Right atrium auricular region (tissue), 2 donors: ENCODE measurements at regions not wholly inside any gene's neighbourhood (a gene's known extent, or its start where the extent isn't known, plus 50 kb on each side); places are given as distances from the start of the nearest gene placed in this dataset.

Source experiments
- DNase-seq: peaks from one replicate; pipeline ENCODE4 v3.0.0-alpha.2; 2019; ENCODE audit warnings: low spot score
- H3K27ac ChIP-seq, 2 donors: fragments of 200-600 bp; sonication (generic); 1 replicate in 1 of 2; 2 replicates in 1 of 2; pipeline ENCODE4 v1.5.1; 2016 to 2019
- H3K27me3 ChIP-seq, 2 donors: fragments of 200-600 bp; sonication (generic); one replicate each; pipeline versions ENCODE4 v1.5.1 to v1.6.0; 2017 to 2019
- H3K36me3 ChIP-seq: fragments of 200-600 bp; sonication (generic); one replicate; pipeline ENCODE4 v1.5.1; 2016
- H3K4me1 ChIP-seq, 2 donors: fragments of 200-600 bp; sonication (generic); one replicate each; pipeline versions ENCODE4 v1.5.1 to v1.6.0; 2017 to 2019
- H3K4me3 ChIP-seq, 2 donors: fragments of 200-600 bp; sonication (generic); 1 replicate in 1 of 2; 2 replicates in 1 of 2; pipeline ENCODE4 v1.5.1; 2017 to 2019; ENCODE audit warnings: mild to moderate bottlenecking in 1 of 2, moderate library complexity in 1 of 2
- H3K9me3 ChIP-seq, 2 donors: fragments of 200-600 bp; sonication (generic); one replicate each; pipeline ENCODE4 v1.5.1; 2019
- TF ChIP-seq, protein P1 (sequence below), 2 donors: fragments of 200-600 bp; sonication (generic); IDR thresholded peaks; one replicate each; pipeline ENCODE4 v1.5.1; 2019; ENCODE audit warnings: antibody characterized with exemption in 2 of 2

DNA sequence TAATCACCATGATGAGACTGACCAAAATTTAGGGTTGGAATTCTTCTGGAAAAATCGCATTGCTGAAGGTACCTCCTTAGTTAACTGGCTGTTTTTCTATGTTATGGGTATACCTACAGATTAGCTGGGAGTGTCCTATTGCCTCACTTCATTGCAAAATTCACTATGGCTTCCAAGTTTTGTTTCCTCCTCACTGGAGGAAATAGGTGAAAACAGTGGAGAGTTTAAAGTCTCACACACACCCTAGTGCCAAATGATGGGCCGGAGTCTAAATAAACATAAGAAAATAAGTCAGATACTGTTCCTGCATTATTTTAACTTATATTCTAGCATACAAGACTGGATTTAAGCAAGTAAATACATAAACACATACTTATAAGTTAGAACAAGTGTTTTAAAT lies 98.2 kb downstream of the AHR start:
- TF ChIP-seq, protein P1, sequence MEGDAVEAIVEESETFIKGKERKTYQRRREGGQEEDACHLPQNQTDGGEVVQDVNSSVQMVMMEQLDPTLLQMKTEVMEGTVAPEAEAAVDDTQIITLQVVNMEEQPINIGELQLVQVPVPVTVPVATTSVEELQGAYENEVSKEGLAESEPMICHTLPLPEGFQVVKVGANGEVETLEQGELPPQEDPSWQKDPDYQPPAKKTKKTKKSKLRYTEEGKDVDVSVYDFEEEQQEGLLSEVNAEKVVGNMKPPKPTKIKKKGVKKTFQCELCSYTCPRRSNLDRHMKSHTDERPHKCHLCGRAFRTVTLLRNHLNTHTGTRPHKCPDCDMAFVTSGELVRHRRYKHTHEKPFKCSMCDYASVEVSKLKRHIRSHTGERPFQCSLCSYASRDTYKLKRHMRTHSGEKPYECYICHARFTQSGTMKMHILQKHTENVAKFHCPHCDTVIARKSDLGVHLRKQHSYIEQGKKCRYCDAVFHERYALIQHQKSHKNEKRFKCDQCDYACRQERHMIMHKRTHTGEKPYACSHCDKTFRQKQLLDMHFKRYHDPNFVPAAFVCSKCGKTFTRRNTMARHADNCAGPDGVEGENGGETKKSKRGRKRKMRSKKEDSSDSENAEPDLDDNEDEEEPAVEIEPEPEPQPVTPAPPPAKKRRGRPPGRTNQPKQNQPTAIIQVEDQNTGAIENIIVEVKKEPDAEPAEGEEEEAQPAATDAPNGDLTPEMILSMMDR (IDR thresholded peaks at IDR 0.05), result no peak
- DNase-seq, result no peak

DNA sequence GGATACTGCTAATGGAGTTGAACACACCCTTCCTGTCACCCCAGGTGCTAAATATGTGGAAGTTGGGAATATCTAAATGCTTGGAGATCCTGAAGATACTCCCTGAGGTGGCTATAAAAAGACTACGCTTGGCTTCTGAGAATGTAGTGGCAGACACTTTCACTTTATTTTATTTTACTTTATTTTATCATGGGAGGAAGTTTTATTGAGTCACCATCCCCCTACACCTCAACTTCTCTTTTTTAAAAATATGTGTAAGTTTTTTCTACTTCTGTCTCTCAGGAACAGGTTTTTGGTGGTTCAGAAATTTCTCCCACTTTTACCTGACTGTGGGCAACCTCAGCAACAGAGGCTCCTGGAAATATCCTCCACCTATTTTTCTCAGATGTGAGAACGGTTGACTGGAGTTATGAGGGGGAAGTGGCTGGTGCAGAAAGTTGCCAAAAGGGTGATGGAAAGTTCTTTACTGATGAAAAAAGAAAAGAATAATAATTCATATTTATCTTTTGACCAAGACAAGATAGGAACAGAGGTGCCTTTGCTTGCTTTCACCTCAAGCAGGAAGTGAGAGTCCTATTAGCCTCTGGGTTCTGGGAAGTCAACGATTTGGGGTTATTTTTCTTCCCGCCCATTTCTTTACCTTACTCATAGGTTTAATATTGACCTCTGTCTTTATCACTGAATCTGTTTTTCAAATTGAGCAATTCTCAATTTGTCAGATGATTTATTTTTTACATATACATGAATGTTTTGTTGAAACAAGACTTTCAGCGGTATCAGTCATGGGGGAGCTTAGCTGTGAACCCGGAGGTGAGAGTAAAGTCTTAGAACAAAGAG lies 103.6 kb downstream of the AHR start:
- H3K36me3 ChIP-seq, result no peaks in the 10 kb centered on the region
- H3K4me1 ChIP-seq, result no peaks in the 10 kb centered on the region
- DNase-seq, result no peak
- TF ChIP-seq, protein P1 (IDR thresholded peaks at IDR 0.05), result no peak
- H3K27me3 ChIP-seq, result no peaks in the 10 kb centered on the region
- H3K9me3 ChIP-seq, result no peaks in the 10 kb centered on the region
- H3K4me3 ChIP-seq, result no peak overlapping the region
- no peak overlapping the region for H3K27ac ChIP-seq

More for the DNA sequence above, 98.2 kb downstream of the AHR start:
- H3K4me1 ChIP-seq, result no peaks in the 10 kb centered on the region
- H3K36me3 ChIP-seq, result no peaks in the 10 kb centered on the region
- H3K4me3 ChIP-seq, result no peak overlapping the region
- no peak overlapping the region for H3K27ac ChIP-seq
- peaks cover 0 to 3% of the 10 kb centered on the region in 2 donors for H3K9me3 ChIP-seq
- H3K27me3 ChIP-seq, result no peaks in the 10 kb centered on the region

DNA sequence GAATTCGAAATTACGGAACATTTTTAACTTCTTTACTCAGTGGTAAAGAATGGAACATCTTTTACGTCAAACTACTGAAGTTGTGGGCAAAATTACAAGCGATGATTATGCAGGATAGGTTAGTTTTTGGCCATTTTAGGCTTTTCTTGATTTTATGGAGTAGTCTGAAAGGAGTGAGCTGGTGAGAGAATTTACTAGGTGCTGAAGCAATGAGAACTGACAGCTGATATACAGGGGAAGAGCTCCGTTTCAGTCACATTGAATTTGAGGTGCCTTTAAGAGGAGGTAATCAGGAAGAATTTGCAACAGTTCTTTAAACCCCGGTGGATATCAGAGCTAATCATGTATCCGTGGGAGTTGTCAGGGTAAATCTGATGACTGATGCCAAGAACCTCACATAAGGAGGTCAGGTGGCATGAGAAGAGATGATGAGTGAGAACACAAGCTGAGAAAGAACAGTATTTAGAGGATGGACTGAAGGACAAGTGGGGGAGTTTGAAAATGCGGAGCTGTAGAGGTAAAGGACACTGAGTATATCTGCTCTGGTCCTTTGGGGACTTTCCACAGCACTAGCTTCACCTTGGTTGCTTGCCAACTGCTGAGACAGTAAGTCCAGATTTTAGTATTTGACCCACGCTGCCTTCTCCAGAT lies 104.3 kb downstream of the AHR start:
- Histone ChIP-seq H3K4me1 (no peaks in the 10 kb centered on the region), H3K4me3 (no peak overlapping the region), H3K27ac (no peak overlapping the region), H3K9me3 (no peaks in the 10 kb centered on the region), H3K36me3 (no peaks in the 10 kb centered on the region), H3K27me3 (no peaks in the 10 kb centered on the region)
- DNase-seq, result no peak
- TF ChIP-seq, protein P1 (IDR thresholded peaks at IDR 0.05), result no peak

DNA sequence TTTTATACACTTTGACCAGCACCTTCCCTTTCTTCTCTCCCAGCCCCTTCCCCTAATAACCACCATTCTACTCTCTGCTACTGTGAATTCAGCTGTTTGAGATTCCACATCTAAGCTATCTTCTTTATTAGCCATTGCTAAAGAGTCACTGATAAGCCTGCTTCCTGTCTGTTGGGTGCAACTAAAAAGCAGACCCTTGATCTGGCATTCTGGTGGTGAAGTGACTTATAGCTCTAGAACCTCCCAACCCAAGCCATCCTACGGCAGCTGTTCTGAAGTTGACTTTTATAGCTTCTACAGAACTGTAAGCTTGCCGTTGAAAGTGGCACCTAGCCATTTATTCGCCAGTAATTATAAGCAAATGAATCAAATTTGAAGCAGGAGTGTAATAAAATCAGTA lies 105.6 kb downstream of the AHR start:
- Histone ChIP-seq H3K9me3 (no peaks in the 10 kb centered on the region), H3K36me3 (no peaks in the 10 kb centered on the region), H3K27ac (no peak overlapping the region), H3K27me3 (no peaks in the 10 kb centered on the region), H3K4me1 (no peaks in the 10 kb centered on the region), H3K4me3 (no peak overlapping the region)
- no peak for DNase-seq
- TF ChIP-seq, protein P1 (IDR thresholded peaks at IDR 0.05), result no peak

DNA sequence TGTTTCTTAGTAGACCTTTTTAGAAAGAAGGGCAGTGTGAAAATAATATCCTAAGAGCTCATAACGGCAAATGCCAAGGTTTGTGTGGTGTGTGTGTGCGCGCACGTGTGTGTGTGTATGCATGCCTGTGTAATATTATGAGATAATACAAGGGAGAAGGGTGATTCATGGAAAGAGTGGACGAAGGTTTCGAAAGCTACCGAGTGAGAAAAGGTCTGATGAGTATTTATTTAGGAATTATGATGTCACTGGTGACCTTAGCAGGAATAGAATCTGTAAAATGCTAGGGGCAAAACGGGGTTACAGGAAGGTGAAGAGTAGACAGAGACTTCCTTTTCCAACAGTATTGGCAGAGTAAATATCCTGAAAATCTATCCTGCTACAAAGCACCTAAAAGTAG lies 107.3 kb downstream of the AHR start:
- DNase-seq, result no peak
- Histone ChIP-seq H3K4me1 (no peaks in the 10 kb centered on the region), H3K27me3 (no peaks in the 10 kb centered on the region), H3K9me3 (no peaks in the 10 kb centered on the region), H3K36me3 (no peaks in the 10 kb centered on the region), H3K27ac (no peak overlapping the region), H3K4me3 (no peak overlapping the region)
- TF ChIP-seq, protein P1 (IDR thresholded peaks at IDR 0.05), result no peak
